BLaER1 (cell line): ENCODE measurements at regions not wholly inside any gene's neighbourhood (a gene's known extent, or its start where the extent isn't known, plus 50 kb on each side); places are given as distances from the start of the nearest gene placed in this dataset.
A peak's percentile ranks its signal among the peaks of the same experiment; 100 is the strongest.

ENCODE experiments used
- H3K27ac ChIP-seq: shearing (Covaris generic); formaldehyde crosslinking; 2 replicates; pipeline ENCODE4 v1.8.1; 2022
- H3K27me3 ChIP-seq: shearing (Covaris generic); formaldehyde crosslinking; 2 replicates; pipeline ENCODE4 v1.8.1; 2022
- H3K36me3 ChIP-seq: shearing (Covaris generic); formaldehyde crosslinking; 2 replicates; pipeline ENCODE4 v1.8.1; 2022
- H3K4me1 ChIP-seq: shearing (Covaris generic); formaldehyde crosslinking; 2 replicates; pipeline ENCODE4 v1.8.1; 2022
- H3K4me2 ChIP-seq: shearing (Covaris generic); formaldehyde crosslinking; 2 replicates; pipeline ENCODE4 v1.8.1; 2022
- H3K4me3 ChIP-seq: shearing (Covaris generic); formaldehyde crosslinking; 2 replicates; pipeline ENCODE4 v1.8.1; 2022
- H3K9ac ChIP-seq: shearing (Covaris generic); formaldehyde crosslinking; 2 replicates; pipeline ENCODE4 v1.8.1; 2022
- H3K9me3 ChIP-seq: shearing (Covaris generic); formaldehyde crosslinking; 2 replicates; pipeline ENCODE4 v1.8.1; 2022
- H4K20me1 ChIP-seq: shearing (Covaris generic); formaldehyde crosslinking; 2 replicates; pipeline ENCODE4 v1.8.1; 2022
- Cebpa-rat ChIP-seq: shearing (Covaris generic); IDR thresholded peaks from 2 replicates; pipeline ENCODE4 v1.8.1; 2022

GRCh38 chr5:4097199-4097598 lies 501.6 kb downstream of the IRX1 start:
- H3K27me3 ChIP-seq, result no peaks in the 10 kb centered on the region
- no peak overlapping the region for H3K9ac ChIP-seq
- peak overlapping the region; percentile 15; the same call in 1 of the 2 replicates for H3K27ac ChIP-seq
- H3K4me1 ChIP-seq, result peaks cover 47% of the 10 kb centered on the region
- H3K4me3 ChIP-seq, result 0 out of 2 replicates have a peak overlapping the region, but pooled peaks have one; percentile 28
- H3K9me3 ChIP-seq, result peaks cover 3% of the 10 kb centered on the region; the same call in 1 of the 2 replicates
- no peaks in the 10 kb centered on the region for H3K36me3 ChIP-seq
- peak overlapping the region; percentile 71 for H3K4me2 ChIP-seq
- no peak for TF ChIP-seq Cebpa-rat
- no peaks in the 10 kb centered on the region for H4K20me1 ChIP-seq

- Histone ChIP-seq H3K4me1 (peaks cover 47% of the 10 kb centered on the region), H3K27ac (peak overlapping the region; percentile 15; the same call in 1 of the 2 replicates), H3K9me3 (peaks cover 3% of the 10 kb centered on the region; the same call in 1 of the 2 replicates), H3K36me3 (no peaks in the 10 kb centered on the region), H3K4me2 (peak overlapping the region; percentile 71), H3K9ac (no peak overlapping the region), H3K4me3 (no peak overlapping the region), H3K27me3 (no peaks in the 10 kb centered on the region), H4K20me1 (no peaks in the 10 kb centered on the region)
- TF ChIP-seq Cebpa-rat, result no peak
Observed at GRCh38 chr5:4098226-4098625, 502.6 kb downstream of the IRX1 start.

- Histone ChIP-seq H4K20me1 (no peaks in the 10 kb centered on the region), H3K9me3 (peaks cover 3% of the 10 kb centered on the region; the same call in 1 of the 2 replicates), H3K27me3 (no peaks in the 10 kb centered on the region), H3K4me2 (no peak overlapping the region), H3K4me3 (no peak overlapping the region), H3K27ac (no peak overlapping the region), H3K9ac (no peak overlapping the region), H3K4me1 (peaks cover 38% of the 10 kb centered on the region), H3K36me3 (no peaks in the 10 kb centered on the region)
- no peak for TF ChIP-seq Cebpa-rat
Observed at GRCh38 chr5:4099386-4099785, 503.8 kb downstream of the IRX1 start.

- no peak for TF ChIP-seq Cebpa-rat
Observed at GRCh38 chr5:4100739-4101138, 505.1 kb downstream of the IRX1 start.

GRCh38 chr5:4101189-4101588 lies 505.6 kb downstream of the IRX1 start:
- no peak for TF ChIP-seq Cebpa-rat
- Histone ChIP-seq H3K4me1 (peaks cover 38% of the 10 kb centered on the region), H3K9me3 (peaks cover 3% of the 10 kb centered on the region; the same call in 1 of the 2 replicates), H4K20me1 (no peaks in the 10 kb centered on the region), H3K27ac (no peak overlapping the region), H3K9ac (no peak overlapping the region), H3K4me2 (no peak overlapping the region), H3K27me3 (no peaks in the 10 kb centered on the region), H3K4me3 (no peak overlapping the region), H3K36me3 (no peaks in the 10 kb centered on the region)

More at GRCh38 chr5:4100739-4101138, 505.1 kb downstream of the IRX1 start:
- H3K4me2 ChIP-seq, result no peak overlapping the region
- no peak overlapping the region for H3K27ac ChIP-seq
- peaks cover 42% of the 10 kb centered on the region for H3K4me1 ChIP-seq
- no peaks in the 10 kb centered on the region for H3K27me3 ChIP-seq
- H3K36me3 ChIP-seq, result no peaks in the 10 kb centered on the region
- no peaks in the 10 kb centered on the region for H4K20me1 ChIP-seq
- H3K9me3 ChIP-seq, result peaks cover 3% of the 10 kb centered on the region; the same call in 1 of the 2 replicates
- H3K4me3 ChIP-seq, result no peak overlapping the region
- H3K9ac ChIP-seq, result no peak overlapping the region

- Histone ChIP-seq H4K20me1 (no peaks in the 10 kb centered on the region), H3K4me2 (peak overlapping the region; percentile 34), H3K4me1 (peaks cover 10% of the 10 kb centered on the region), H3K36me3 (no peaks in the 10 kb centered on the region), H3K27ac (no peak overlapping the region), H3K27me3 (no peaks in the 10 kb centered on the region), H3K4me3 (no peak overlapping the region), H3K9ac (no peak overlapping the region), H3K9me3 (peaks cover 3% of the 10 kb centered on the region; the same call in 1 of the 2 replicates)
- no peak for TF ChIP-seq Cebpa-rat
Observed at GRCh38 chr5:4104831-4105597, 509.4 kb downstream of the IRX1 start.

GRCh38 chr5:4108690-4109089 lies 513.1 kb downstream of the IRX1 start:
- no peak overlapping the region for H3K9ac ChIP-seq
- no peaks in the 10 kb centered on the region for H3K27me3 ChIP-seq
- peaks cover 10% of the 10 kb centered on the region for H3K4me1 ChIP-seq
- H3K4me2 ChIP-seq, result no peak overlapping the region
- H3K4me3 ChIP-seq, result no peak overlapping the region
- TF ChIP-seq Cebpa-rat, result no peak
- H3K27ac ChIP-seq, result no peak overlapping the region
- no peaks in the 10 kb centered on the region for H4K20me1 ChIP-seq
- no peaks in the 10 kb centered on the region for H3K36me3 ChIP-seq
- H3K9me3 ChIP-seq, result no peaks in the 10 kb centered on the region

GRCh38 chr5:4113426-4113825 lies 517.8 kb downstream of the IRX1 start:
- TF ChIP-seq Cebpa-rat, result no peak
- H3K4me3 ChIP-seq, result no peak overlapping the region

GRCh38 chr5:4113905-4114304 lies 518.3 kb downstream of the IRX1 start:
- Histone ChIP-seq H3K4me1 (no peaks in the 10 kb centered on the region), H3K27ac (no peak overlapping the region), H3K36me3 (no peaks in the 10 kb centered on the region), H4K20me1 (no peaks in the 10 kb centered on the region), H3K4me3 (no peak overlapping the region), H3K9me3 (0 out of 2 replicates have a peak, but pooled peaks cover under 1% of the 10 kb centered on the region), H3K27me3 (no peaks in the 10 kb centered on the region), H3K9ac (no peak overlapping the region), H3K4me2 (no peak overlapping the region)
- TF ChIP-seq Cebpa-rat, result no peak

More at GRCh38 chr5:4113426-4113825, 517.8 kb downstream of the IRX1 start:
- Histone ChIP-seq H3K4me2 (no peak overlapping the region), H3K27me3 (no peaks in the 10 kb centered on the region), H3K36me3 (no peaks in the 10 kb centered on the region), H3K27ac (no peak overlapping the region), H4K20me1 (no peaks in the 10 kb centered on the region), H3K9me3 (no peaks in the 10 kb centered on the region), H3K9ac (no peak overlapping the region), H3K4me1 (no peaks in the 10 kb centered on the region)

GRCh38 chr5:4114452-4114851 lies 518.8 kb downstream of the IRX1 start:
- Histone ChIP-seq H4K20me1 (no peaks in the 10 kb centered on the region), H3K4me3 (no peak overlapping the region), H3K27ac (no peak overlapping the region), H3K4me1 (no peaks in the 10 kb centered on the region), H3K36me3 (no peaks in the 10 kb centered on the region), H3K9me3 (0 out of 2 replicates have a peak, but pooled peaks cover 5% of the 10 kb centered on the region), H3K27me3 (no peaks in the 10 kb centered on the region), H3K9ac (no peak overlapping the region), H3K4me2 (no peak overlapping the region)
- TF ChIP-seq Cebpa-rat, result no peak
